Transverse colon (tissue), 4 donors: ENCODE measurements at regions not wholly inside any gene's neighbourhood (a gene's known extent, or its start where the extent isn't known, plus 50 kb on each side); places are given as distances from the start of the nearest gene placed in this dataset.

Experiments used
- DNase-seq: peaks from one replicate; pipeline ENCODE4 v3.0.0-alpha.2; 2019
- H3K27ac ChIP-seq, 4 donors: fragments of 200-600 bp; sonication (generic); 2 replicates each; pipeline ENCODE4 v1.5.1; 2016 to 2018; ENCODE audit warnings: inconsistent platforms in 4 of 4
- H3K27me3 ChIP-seq: fragments of 200-600 bp; sonication (generic); 2 replicates; pipeline ENCODE4 v1.5.1; 2017; ENCODE audit warnings: inconsistent platforms
- H3K36me3 ChIP-seq, 4 donors: fragments of 200-600 bp; sonication (generic); 2 replicates each; pipeline ENCODE4 v1.5.1; 2017 to 2019; ENCODE audit warnings: inconsistent platforms in 4 of 4
- H3K4me1 ChIP-seq, 4 donors: fragments of 200-600 bp; sonication (generic); 2 replicates each; pipeline ENCODE4 v1.5.1; 2017 to 2020; ENCODE audit warnings: inconsistent platforms in 4 of 4
- H3K4me3 ChIP-seq, 4 donors: fragments of 200-600 bp; sonication (generic); 1 replicate in 1 of 4; 2 replicates in 3 of 4; pipeline versions ENCODE4 v1.5.1 to v1.6.1; 2017 to 2019; ENCODE audit warnings: inconsistent platforms in 4 of 4
- H3K9me3 ChIP-seq, 2 donors: fragments of 200-600 bp; sonication (generic); 2 replicates each; pipeline ENCODE4 v1.5.1; 2017 to 2019; ENCODE audit warnings: inconsistent platforms in 2 of 2
- CTCF ChIP-seq, 5 experiments: fragments of 200-600 bp in 3 of 5; fragments of 450-650 bp in 2 of 5; sonication (generic) in 3 of 5; IDR thresholded peaks; 1 replicate in 2 of 5; 2 replicates in 3 of 5; pipeline ENCODE4 v1.5.1; 2016 to 2017; ENCODE audit warnings: antibody characterized with exemption in 5 of 5, inconsistent platforms in 3 of 5, mild to moderate bottlenecking in 2 of 5, moderate library complexity in 1 of 5
- EP300 ChIP-seq: sonication (generic); formaldehyde crosslinking; IDR thresholded peaks from one replicate; pipeline ENCODE4 v1.6.1; 2017; ENCODE audit warnings: antibody characterized with exemption, low read depth
- POLR2A ChIP-seq: fragments of 450-650 bp; IDR thresholded peaks from one replicate; pipeline ENCODE4 v1.6.1; 2016; ENCODE audit warnings: antibody characterized with exemption, mild to moderate bottlenecking, moderate library complexity
- POLR2AphosphoS5 ChIP-seq, 3 donors: sonication (generic); formaldehyde crosslinking; IDR thresholded peaks; one replicate each; pipeline ENCODE4 v1.6.1; 2016; ENCODE audit warnings: antibody characterized with exemption in 3 of 3
- WGBS, 2 donors: methylation state at CpG; one replicate each; pipeline ENCODE4 v1.1.5; 2018; ENCODE audit warnings: low coverage in 1 of 2; 5-methylcytosine and 5-hydroxymethylcytosine counted together
- in situ Hi-C, 4 donors: fragments of 200-750 bp; cut with MboI; loops; one replicate each; pipeline versions ENCODE4 v1.15.0 to v1.15.1; 2017; ENCODE audit warnings: low sequenced_read_pairs in 3 of 4, low pct_ligation_motif_present in 1 of 4, low pct_unique_long_range_greater_than_20kb in 1 of 4
- intact Hi-C: fragments of 100-400 bp; cut with DNase I; formaldehyde crosslinking; loops from one replicate; pipeline ENCODE4 v1.15.1; 2023; ENCODE audit warnings: low total_unique reads

GRCh38 chr1:219692981-219693380 lies 80.1 kb upstream of the ZC3H11B start:
- H3K27me3 ChIP-seq, result no peaks in the 10 kb centered on the region
- H3K36me3 ChIP-seq, result no peaks in the 10 kb centered on the region
- intact Hi-C loops, result no loop called here
- H3K9me3 ChIP-seq, result no peaks in the 10 kb centered on the region
- DNase-seq, result no peak
- in situ Hi-C loops, result no loop called here
- no peak overlapping the region for H3K27ac ChIP-seq
- WGBS, 2 donors, result 50% methylated on average over 2 of the region's 2 CpGs; no CpG with 5 or more reads in 1 of the 2 donors
- H3K4me3 ChIP-seq, result no peak overlapping the region
- no peak for TF ChIP-seq POLR2AphosphoS5 (IDR thresholded peaks at IDR 0.05)
- no peak for TF ChIP-seq EP300
- TF ChIP-seq CTCF (IDR thresholded peaks at IDR 0.05), result no peak
- no peak for TF ChIP-seq POLR2A
- no peaks in the 10 kb centered on the region for H3K4me1 ChIP-seq

- WGBS, 2 donors, result 17 to 25% methylated on average over 2 of the region's 2 CpGs
- H3K27ac ChIP-seq, result no peak overlapping the region
Observed at GRCh38 chr1:219689774-219690173, 76.9 kb upstream of the ZC3H11B start.

GRCh38 chr1:219687779-219688178 lies 74.9 kb upstream of the ZC3H11B start:
- Histone ChIP-seq H3K9me3 (no peaks in the 10 kb centered on the region), H3K4me1 (no peaks in the 10 kb centered on the region), H3K27ac (no peak overlapping the region), H3K36me3 (no peaks in the 10 kb centered on the region), H3K4me3 (no peak overlapping the region), H3K27me3 (no peaks in the 10 kb centered on the region)
- DNase-seq, result no peak
- in situ Hi-C loops (no loop called here), intact Hi-C loops (no loop called here)
- TF ChIP-seq POLR2A (no peak), POLR2AphosphoS5 (IDR thresholded peaks at IDR 0.05) (no peak), CTCF (IDR thresholded peaks at IDR 0.05) (no peak), EP300 (no peak)

More at GRCh38 chr1:219689774-219690173, 76.9 kb upstream of the ZC3H11B start:
- in situ Hi-C loops, result no loop called here
- Histone ChIP-seq H3K9me3 (no peaks in the 10 kb centered on the region), H3K4me3 (no peak overlapping the region), H3K36me3 (no peaks in the 10 kb centered on the region), H3K27me3 (no peaks in the 10 kb centered on the region), H3K4me1 (no peaks in the 10 kb centered on the region)
- DNase-seq, result no peak
- intact Hi-C loops, result no loop called here
- TF ChIP-seq EP300 (no peak), POLR2AphosphoS5 (IDR thresholded peaks at IDR 0.05) (no peak), POLR2A (no peak), CTCF (IDR thresholded peaks at IDR 0.05) (no peak)

- Histone ChIP-seq H3K4me3 (no peak overlapping the region), H3K36me3 (no peaks in the 10 kb centered on the region), H3K4me1 (no peaks in the 10 kb centered on the region), H3K9me3 (no peaks in the 10 kb centered on the region), H3K27me3 (no peaks in the 10 kb centered on the region), H3K27ac (no peak overlapping the region)
- no peak for DNase-seq
- 85% methylated on average over 2 of the region's 2 CpGs; no CpG with 5 or more reads in 1 of the 2 donors for WGBS, 2 donors
- intact Hi-C loops (no loop called here), in situ Hi-C loops (no loop called here)
- TF ChIP-seq POLR2A (no peak), CTCF (IDR thresholded peaks at IDR 0.05) (no peak), EP300 (no peak), POLR2AphosphoS5 (IDR thresholded peaks at IDR 0.05) (no peak)
Observed at GRCh38 chr1:219686171-219686570, 73.3 kb upstream of the ZC3H11B start.
